Activated CD4-positive, alpha-beta T cell treated with anti-CD3 and anti-CD28 coated beads, Interleukin-2, amount 10 ng/mL, durations not matched to agents 7 days and 5 days (primary cell): ENCODE measurements at regions not wholly inside any gene's neighbourhood (a gene's known extent, or its start where the extent isn't known, plus 50 kb on each side); places are given as distances from the start of the nearest gene placed in this dataset.
"Not testable (repeated sequence)": the region's sequence is repeated elsewhere in the genome, so short reads cannot be mapped to it uniquely, and the experiment has no call there.

Source experiments
- CTCF ChIA-PET: fragments of 350-600 bp; sonication (Branson Sonifier 250); formaldehyde crosslinking; loops from one replicate; lab custom pipeline; 2021; ENCODE audit warnings: antibody characterized with exemption; lab: Charles Lee
- POLR2A ChIA-PET: fragments of 350-600 bp; sonication (Branson Sonifier 250); formaldehyde crosslinking; loops from one replicate; lab custom pipeline; 2021; ENCODE audit warnings: antibody characterized with exemption; lab: Charles Lee
- DNase-seq: peaks from one replicate; pipeline ENCODE4 v3.0.0-alpha.2; 2020
- H3K27ac Mint-ChIP-seq: one replicate; pipeline ENCODE4 v1.8.0; 2021; ENCODE audit warnings: mild to moderate bottlenecking, moderate library complexity, mixed read lengths
- H3K27me3 Mint-ChIP-seq: one replicate; pipeline ENCODE4 v1.8.0; 2021; ENCODE audit warnings: mixed read lengths
- H3K36me3 Mint-ChIP-seq: one replicate; pipeline ENCODE4 v1.8.0; 2021; ENCODE audit warnings: low read depth, mixed read lengths
- H3K4me1 Mint-ChIP-seq: one replicate; pipeline ENCODE4 v1.8.0; 2021; ENCODE audit warnings: mixed read lengths
- H3K4me3 Mint-ChIP-seq: one replicate; pipeline ENCODE4 v1.8.0; 2021; ENCODE audit warnings: mild to moderate bottlenecking, moderate library complexity, mixed read lengths
- H3K9me3 Mint-ChIP-seq: one replicate; pipeline ENCODE4 v1.8.0; 2021; ENCODE audit warnings: mixed read lengths

DNA sequence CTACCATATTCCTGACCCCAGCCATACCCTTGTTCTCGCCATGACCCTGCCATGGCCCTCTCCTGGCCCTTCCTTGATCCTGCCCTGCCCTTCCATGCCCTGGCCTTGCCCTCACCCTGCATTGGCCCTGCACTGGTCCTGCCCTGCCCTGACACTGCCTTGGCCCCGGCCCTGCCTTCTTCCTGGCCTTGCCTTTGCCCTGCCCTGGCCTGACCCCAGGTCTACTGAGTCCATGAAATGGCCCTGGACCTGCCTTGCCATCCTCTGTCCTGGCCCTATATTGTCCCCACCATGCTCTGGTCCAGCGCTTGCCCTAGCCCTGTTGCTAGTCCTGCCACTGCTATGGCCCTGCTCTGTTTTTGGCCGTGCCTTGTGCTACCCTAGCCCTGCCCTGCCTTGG is 536.1 kb downstream of the FOXD4L6 start:
- POLR2A ChIA-PET, DNase-seq, H3K4me3 Mint-ChIP-seq, CTCF ChIA-PET, H3K27ac Mint-ChIP-seq, H3K9me3 Mint-ChIP-seq, H3K36me3 Mint-ChIP-seq, H3K27me3 Mint-ChIP-seq, H3K4me1 Mint-ChIP-seq: not testable (repeated sequence)

GRCh38 chr9:40591915-40592314 is 536.6 kb downstream of the FOXD4L6 start:
- H3K9me3 Mint-ChIP-seq, CTCF ChIA-PET, H3K27me3 Mint-ChIP-seq, H3K4me1 Mint-ChIP-seq, H3K4me3 Mint-ChIP-seq, POLR2A ChIA-PET, H3K36me3 Mint-ChIP-seq, DNase-seq, H3K27ac Mint-ChIP-seq: not testable (repeated sequence)

DNA sequence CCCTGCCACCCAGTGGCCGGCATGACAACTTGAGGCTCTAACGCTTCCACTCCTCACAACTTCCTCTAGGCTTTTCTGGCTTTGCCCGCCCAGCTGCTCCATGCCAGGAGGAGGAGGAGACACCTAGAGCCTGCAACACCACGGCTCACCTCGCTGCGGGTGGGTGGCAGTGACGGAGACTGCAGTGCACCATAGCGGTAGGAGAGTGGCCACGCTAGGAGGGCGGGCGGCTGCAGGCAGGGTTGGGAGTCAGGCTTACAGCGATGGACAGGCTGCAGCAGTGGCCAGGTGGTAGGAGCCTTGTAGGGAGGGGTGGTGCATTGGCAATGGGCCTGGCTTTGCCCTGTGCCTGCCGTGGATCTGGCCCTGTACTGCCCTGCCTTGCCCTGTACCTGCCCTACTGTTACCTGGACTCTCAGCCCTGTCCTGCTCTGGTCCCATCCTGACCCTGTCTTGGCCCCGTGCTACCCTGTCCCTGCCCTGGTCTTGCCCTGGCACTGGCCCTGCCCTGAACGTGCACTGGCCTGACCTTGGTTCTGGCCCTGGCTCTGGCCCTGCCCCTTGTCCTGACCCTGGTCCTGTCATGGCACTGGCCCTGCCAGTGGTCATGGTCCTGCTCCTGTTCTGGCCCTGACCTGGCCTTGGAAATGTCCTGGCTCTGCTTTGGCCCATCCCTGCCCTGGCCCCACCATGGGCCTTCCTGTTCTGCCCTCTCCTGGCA is 540.8 kb downstream of the FOXD4L6 start:
- H3K4me3 Mint-ChIP-seq, H3K9me3 Mint-ChIP-seq, H3K27ac Mint-ChIP-seq, CTCF ChIA-PET, POLR2A ChIA-PET, H3K4me1 Mint-ChIP-seq, DNase-seq, H3K36me3 Mint-ChIP-seq, H3K27me3 Mint-ChIP-seq: not testable (repeated sequence)

- H3K36me3 Mint-ChIP-seq, H3K9me3 Mint-ChIP-seq, H3K4me3 Mint-ChIP-seq, POLR2A ChIA-PET, DNase-seq, CTCF ChIA-PET, H3K27me3 Mint-ChIP-seq, H3K27ac Mint-ChIP-seq, H3K4me1 Mint-ChIP-seq: not testable (repeated sequence)
These were observed 544.4 kb downstream of the FOXD4L6 start for GRCh38 chr9:40584039-40584438.

DNA sequence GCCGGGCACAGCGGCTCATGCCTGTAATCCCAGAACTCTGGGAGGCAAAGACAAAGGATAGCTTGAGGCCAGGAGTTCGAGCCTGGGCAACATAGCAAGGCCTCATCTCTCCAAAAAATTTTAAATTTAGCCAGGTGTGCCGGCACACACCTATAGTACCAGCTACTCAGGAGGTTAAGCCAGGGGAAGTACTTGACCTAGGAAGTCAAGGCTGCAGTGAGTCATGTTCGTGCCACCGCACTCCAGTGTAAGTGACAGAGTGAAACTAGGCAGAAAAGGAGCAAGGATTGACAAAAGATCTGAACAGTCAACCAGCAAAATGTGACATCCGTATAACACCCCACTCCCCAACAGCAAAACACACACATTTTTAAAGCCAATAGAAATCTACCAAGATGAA is 545.3 kb downstream of the FOXD4L6 start:
- H3K4me1 Mint-ChIP-seq, DNase-seq, H3K27ac Mint-ChIP-seq, H3K36me3 Mint-ChIP-seq, CTCF ChIA-PET, POLR2A ChIA-PET, H3K9me3 Mint-ChIP-seq, H3K27me3 Mint-ChIP-seq: not testable (repeated sequence)
- H3K4me3 Mint-ChIP-seq, result peak overlapping the region; percentile 50

DNA sequence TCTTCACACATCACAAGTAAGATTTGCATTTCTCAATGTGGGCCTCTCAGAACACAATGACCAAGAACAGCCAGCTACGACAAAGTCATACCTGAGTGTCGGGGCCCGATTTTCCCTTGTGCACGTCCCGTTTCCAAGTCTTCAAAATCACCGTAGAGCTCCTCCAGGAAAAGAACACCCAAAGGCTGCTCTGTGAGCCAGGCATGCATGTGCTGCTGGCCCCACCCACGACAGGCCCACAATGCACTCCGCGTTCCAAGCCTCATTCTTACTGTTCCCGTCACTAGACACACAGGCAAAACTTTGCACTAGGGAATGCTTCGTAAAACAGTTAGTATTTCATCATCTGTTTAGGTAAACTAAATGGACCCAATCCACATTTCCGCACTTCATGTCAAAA is 549.6 kb downstream of the FOXD4L6 start:
- H3K9me3 Mint-ChIP-seq, H3K4me3 Mint-ChIP-seq, H3K4me1 Mint-ChIP-seq, H3K27ac Mint-ChIP-seq, POLR2A ChIA-PET, H3K27me3 Mint-ChIP-seq, CTCF ChIA-PET, DNase-seq, H3K36me3 Mint-ChIP-seq: not testable (repeated sequence)
